SU-DHL-6 (cell line): ENCODE measurements at regions not wholly inside any gene's neighbourhood (a gene's known extent, or its start where the extent isn't known, plus 50 kb on each side); places are given as distances from the start of the nearest gene placed in this dataset.

Experiments
- CTCF ChIP-seq: fragments of 200-600 bp; sonication (generic); IDR thresholded peaks from one replicate; pipeline ENCODE4 v1.5.1; 2017; ENCODE audit warnings: antibody characterized with exemption, mild to moderate bottlenecking, low read length, moderate library complexity; ENCODE audit not compliant: insufficient read depth, poor library complexity, severe bottlenecking
- EZH2phosphoT487 ChIP-seq: fragments of 200-600 bp; sonication (generic), shearing (Covaris generic); conservative IDR thresholded peaks from 2 replicates; pipeline ENCODE4 v1.6.1; 2018; ENCODE audit warnings: mild to moderate bottlenecking, antibody characterized with exemption, low read length, moderate library complexity, mixed read lengths

DNA sequence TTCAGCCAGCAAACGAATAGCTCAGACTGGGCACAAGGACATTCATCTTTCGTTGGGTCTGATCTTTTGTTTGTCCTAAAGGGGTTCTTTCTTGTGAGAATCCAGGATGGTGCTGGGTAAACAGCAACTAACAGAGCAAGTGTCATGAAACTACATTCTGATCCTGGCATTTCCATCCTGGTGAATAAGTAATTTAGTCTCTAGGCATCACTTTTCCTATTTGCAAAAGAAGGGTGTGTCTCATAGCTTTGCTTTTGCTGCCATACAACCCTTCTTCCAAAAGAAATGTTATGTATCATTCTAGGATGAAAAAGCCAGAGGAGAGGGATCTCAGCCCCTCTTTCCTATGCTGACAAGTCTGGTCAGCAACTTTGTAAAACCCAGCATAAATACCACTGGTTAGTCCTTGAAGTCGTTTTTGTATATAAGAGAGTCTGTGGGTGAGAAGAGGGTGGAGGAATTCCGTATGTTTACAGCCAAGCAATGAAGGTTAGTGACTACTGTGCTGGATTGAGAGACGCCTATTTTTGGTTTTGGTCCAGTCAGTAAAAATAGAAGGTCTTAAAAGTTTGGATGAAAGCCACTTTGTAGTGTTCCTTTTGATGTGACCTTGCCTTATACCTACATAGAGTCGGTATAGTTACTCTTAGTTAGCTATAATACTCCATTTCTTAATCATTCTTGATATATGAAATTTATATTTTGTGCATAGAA, 88.4 kb upstream of the SLC25A13 start:
- no peak for TF ChIP-seq CTCF
- no peak for TF ChIP-seq EZH2phosphoT487
